Osteocyte (in vitro differentiated cells): ENCODE measurements at regions not wholly inside any gene's neighbourhood (a gene's known extent, or its start where the extent isn't known, plus 50 kb on each side); places are given as distances from the start of the nearest gene placed in this dataset.

Experiments
- DNase-seq: peaks from one replicate; pipeline ENCODE4 v3.0.0; 2021; ENCODE audit warnings: mixed read lengths; ENCODE audit not compliant: unreplicated experiment; ENCODE audit errors: extremely low spot score
- H3K27ac Mint-ChIP-seq: one replicate; pipeline ENCODE4 v1.8.0; 2021; ENCODE audit warnings: mild to moderate bottlenecking, mixed read lengths; ENCODE audit not compliant: unreplicated experiment
- H3K27me3 Mint-ChIP-seq: one replicate; pipeline ENCODE4 v1.8.0; 2021; ENCODE audit warnings: mixed read lengths; ENCODE audit not compliant: unreplicated experiment
- H3K36me3 Mint-ChIP-seq: one replicate; pipeline ENCODE4 v1.8.0; 2021; ENCODE audit warnings: mixed read lengths; ENCODE audit not compliant: unreplicated experiment
- H3K4me1 Mint-ChIP-seq: one replicate; pipeline ENCODE4 v1.8.0; 2021; ENCODE audit warnings: mixed read lengths; ENCODE audit not compliant: unreplicated experiment
- H3K4me3 Mint-ChIP-seq: one replicate; pipeline ENCODE4 v1.8.0; 2021; ENCODE audit warnings: mild to moderate bottlenecking, moderate library complexity, mixed read lengths; ENCODE audit not compliant: unreplicated experiment
- H3K9me3 Mint-ChIP-seq: one replicate; pipeline ENCODE4 v1.8.0; 2021; ENCODE audit warnings: mixed read lengths; ENCODE audit not compliant: unreplicated experiment
- CTCF ChIP-seq: fragments of 200-600 bp; sonication (generic); IDR thresholded peaks from 2 replicates; pipeline ENCODE4 v1.5.0; 2021; ENCODE audit warnings: antibody characterized with exemption, mild to moderate bottlenecking, moderate library complexity

GRCh38 chr15:47955021-47955420, 165.8 kb upstream of the SLC24A5 start:
- no peak overlapping the region for H3K4me3 Mint-ChIP-seq
- no peak for TF ChIP-seq CTCF
- DNase-seq = no peak
- no peak overlapping the region for H3K27ac Mint-ChIP-seq
- no peaks in the 10 kb centered on the region for H3K36me3 Mint-ChIP-seq
- H3K9me3 Mint-ChIP-seq = no peaks in the 10 kb centered on the region
- H3K27me3 Mint-ChIP-seq = peaks cover 37% of the 10 kb centered on the region
- H3K4me1 Mint-ChIP-seq = no peaks in the 10 kb centered on the region

- no peak for DNase-seq
- Mint-ChIP-seq H3K9me3 (no peaks in the 10 kb centered on the region), H3K4me3 (no peak overlapping the region), H3K27me3 (peaks cover 20% of the 10 kb centered on the region), H3K27ac (no peak overlapping the region), H3K4me1 (no peaks in the 10 kb centered on the region), H3K36me3 (no peaks in the 10 kb centered on the region)
- TF ChIP-seq CTCF = no peak
Measured at GRCh38 chr15:47959617-47960413, 161.0 kb upstream of the SLC24A5 start.

DNA sequence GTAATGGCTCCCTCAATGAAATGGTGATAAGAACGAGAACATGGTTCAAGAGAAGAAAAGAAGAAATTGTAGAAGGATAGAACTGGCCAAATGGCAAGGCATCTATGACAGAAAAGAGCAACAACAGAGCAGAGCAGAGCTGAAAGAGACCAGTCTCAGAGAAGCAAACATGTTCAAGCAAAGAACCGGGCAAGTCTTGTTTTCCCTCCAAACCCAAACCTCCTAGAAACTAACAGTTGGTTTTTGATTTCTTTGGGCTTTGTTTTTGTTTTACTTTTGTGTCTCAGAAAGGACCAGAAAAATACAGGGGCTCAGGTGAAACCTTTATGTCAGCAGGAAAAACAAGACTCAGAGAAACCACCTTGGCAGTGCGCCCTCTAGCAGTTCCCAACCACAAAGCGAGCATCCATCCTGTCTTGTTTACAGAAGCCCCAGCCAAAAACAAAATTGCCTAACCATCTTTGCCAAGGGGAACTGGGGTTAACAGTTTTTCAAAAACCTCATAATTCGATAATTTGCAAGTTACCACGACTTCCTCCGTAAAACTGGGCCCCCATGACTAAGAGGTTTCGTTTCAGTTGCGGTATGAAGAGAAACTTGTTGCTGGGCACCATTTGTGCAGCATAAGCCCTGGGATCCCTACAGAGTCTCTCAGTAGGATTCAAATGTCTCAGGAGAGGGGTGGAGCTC, 159.2 kb upstream of the SLC24A5 start:
- Mint-ChIP-seq H3K27ac (no peak overlapping the region), H3K36me3 (no peaks in the 10 kb centered on the region), H3K27me3 (peaks cover 8% of the 10 kb centered on the region), H3K9me3 (no peaks in the 10 kb centered on the region), H3K4me1 (no peaks in the 10 kb centered on the region), H3K4me3 (no peak overlapping the region)
- no peak for DNase-seq
- no peak for TF ChIP-seq CTCF

GRCh38 chr15:47963265-47963664, 157.5 kb upstream of the SLC24A5 start:
- no peaks in the 10 kb centered on the region for H3K36me3 Mint-ChIP-seq
- H3K4me3 Mint-ChIP-seq = no peak overlapping the region
- TF ChIP-seq CTCF = no peak
- H3K27me3 Mint-ChIP-seq = peaks cover 11% of the 10 kb centered on the region
- no peaks in the 10 kb centered on the region for H3K4me1 Mint-ChIP-seq
- H3K27ac Mint-ChIP-seq = no peak overlapping the region
- no peak for DNase-seq
- no peaks in the 10 kb centered on the region for H3K9me3 Mint-ChIP-seq

GRCh38 chr15:47964229-47964628, 156.6 kb upstream of the SLC24A5 start:
- H3K4me1 Mint-ChIP-seq = no peaks in the 10 kb centered on the region
- H3K36me3 Mint-ChIP-seq = no peaks in the 10 kb centered on the region
- TF ChIP-seq CTCF = no peak
- no peak overlapping the region for H3K4me3 Mint-ChIP-seq
- H3K27ac Mint-ChIP-seq = no peak overlapping the region
- H3K9me3 Mint-ChIP-seq = no peaks in the 10 kb centered on the region
- no peak for DNase-seq
- H3K27me3 Mint-ChIP-seq = peaks cover 14% of the 10 kb centered on the region
